Smooth muscle cell of the brain vasculature (primary cell): ENCODE measurements at regions not wholly inside any gene's neighbourhood (a gene's known extent, or its start where the extent isn't known, plus 50 kb on each side); places are given as distances from the start of the nearest gene placed in this dataset.

ENCODE experiments used
- DNase-seq: peaks from one replicate; pipeline ENCODE4 v3.0.0-alpha.2; 2012; ENCODE audit warnings: low read depth, low spot score

DNA sequence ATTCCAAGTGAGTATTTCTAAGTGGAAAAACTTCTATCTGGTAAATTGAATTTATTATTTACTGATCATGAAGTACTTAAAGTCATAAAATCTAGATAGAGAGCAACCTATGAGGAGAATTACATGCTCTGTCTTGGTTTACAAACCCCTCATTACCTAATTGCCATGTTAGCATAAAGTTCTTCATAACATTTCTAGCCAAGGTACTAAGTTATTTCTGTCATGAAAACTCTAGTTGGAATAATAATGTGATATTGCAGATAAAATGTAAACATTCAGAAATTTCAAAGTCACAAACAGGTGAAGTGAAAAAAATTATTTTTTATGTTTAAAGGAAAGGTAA is 228.6 kb downstream of the TTLL7 start:
- DNase-seq, result no peak

GRCh38 chr1:83769594-83770318 is 229.2 kb downstream of the TTLL7 start:
- no peak for DNase-seq

DNA sequence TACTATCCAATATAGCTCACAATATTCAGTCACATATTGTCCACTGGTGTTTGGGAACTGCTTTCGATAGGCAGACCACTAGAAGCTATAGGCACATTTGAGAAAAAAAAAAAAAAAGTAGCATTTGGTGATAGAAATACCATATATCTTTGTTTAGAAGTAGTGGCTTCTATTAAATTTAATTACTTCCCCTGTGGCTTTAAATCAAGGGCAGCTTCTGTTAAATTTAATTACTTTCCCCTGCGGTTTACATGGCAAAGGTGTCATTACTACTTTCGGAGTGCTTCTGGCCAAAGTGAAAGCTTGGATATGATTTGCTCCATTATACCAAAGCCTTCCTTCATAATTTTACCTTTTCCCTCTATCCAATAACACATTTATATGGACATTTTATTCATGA is 229.9 kb downstream of the TTLL7 start:
- DNase-seq, result no peak

DNA sequence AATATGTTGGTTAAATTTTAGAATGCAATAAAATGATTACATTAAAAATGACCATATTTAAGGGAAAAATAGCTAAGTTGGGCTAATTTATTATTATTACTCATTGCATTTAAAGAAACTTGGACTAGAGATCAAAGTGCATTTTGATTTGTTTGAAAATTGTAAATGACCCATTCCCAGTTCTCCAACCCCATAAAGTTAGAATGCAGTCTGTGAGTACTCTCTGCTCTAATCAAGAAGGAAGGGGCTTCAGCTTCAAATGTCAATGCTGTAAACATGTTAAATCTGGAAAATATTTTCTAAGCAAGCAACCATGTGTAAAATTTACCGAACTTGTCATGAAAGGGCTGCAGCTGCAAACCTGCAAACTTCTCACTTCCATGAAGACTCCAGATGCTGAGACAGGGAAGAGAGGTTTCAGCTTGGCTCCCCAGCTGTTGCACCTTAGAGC is 232.7 kb downstream of the TTLL7 start:
- DNase-seq, result no peak

GRCh38 chr1:83765125-83765524 is 233.8 kb downstream of the TTLL7 start:
- no peak for DNase-seq

GRCh38 chr1:83764209-83764608 is 234.7 kb downstream of the TTLL7 start:
- DNase-seq, result no peak

GRCh38 chr1:83763361-83764095 is 235.4 kb downstream of the TTLL7 start:
- DNase-seq, result no peak

DNA sequence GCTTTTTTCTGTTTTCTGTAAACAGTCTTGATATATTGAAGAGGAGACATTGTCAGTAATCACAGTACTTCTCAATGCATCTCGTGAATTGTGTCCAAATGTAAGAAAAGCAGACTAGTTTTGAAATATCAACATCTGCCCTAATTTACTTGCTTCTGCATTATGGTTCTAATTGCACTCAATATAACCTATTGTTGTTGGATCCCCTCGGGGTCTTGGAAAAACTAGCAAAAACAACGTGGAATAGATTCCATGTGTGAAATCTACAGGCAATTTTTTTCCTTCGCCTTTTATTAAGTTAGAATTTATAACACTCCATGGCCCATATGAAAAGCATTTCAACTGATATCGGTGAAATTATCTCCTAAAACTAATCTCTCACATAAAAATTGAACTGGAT is 236.5 kb downstream of the TTLL7 start:
- no peak for DNase-seq

GRCh38 chr1:83762039-83762365 is 236.9 kb downstream of the TTLL7 start:
- DNase-seq, result no peak

DNA sequence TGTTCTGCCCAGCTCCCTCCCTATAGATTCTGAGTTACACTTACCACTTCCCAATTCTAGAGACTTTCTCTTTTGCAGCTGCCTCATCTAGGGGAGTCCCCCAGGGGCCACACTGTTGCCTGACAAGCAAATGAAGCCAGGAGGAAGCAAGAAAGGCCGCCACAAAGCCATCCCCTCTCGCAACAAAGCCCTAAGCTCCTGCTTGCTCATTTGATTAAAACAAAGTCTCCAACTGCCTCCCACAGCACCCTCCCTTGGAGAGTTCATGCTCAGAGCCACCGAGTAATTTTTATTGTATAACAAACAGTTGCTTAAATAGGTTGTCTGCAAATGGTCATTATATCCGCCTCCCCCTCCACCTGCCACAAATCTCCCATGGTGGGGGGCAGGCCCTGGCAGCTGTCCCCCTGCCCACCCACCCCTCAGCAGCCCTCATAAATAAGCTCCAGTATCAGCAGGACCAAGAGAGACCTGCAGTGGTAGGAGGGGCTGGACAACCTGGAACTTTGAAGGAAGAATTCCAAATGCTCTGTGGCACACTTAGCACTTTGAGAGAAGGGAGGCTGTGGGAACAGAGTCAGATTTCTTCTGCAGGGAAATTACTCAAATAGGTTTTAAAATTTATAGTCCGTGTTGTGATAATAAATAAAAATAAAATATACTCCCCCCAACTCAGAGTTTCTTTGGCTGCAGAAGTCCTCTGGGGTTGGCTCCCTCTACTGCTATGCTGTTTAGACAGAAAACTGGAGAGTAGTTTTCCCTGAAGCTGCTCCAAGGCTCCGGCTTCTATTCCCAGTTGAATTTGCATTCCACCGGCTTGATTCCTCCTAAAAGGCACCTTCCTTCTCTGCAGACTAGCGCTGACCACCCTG is 237.5 kb downstream of the TTLL7 start:
- DNase-seq, result no peak

DNA sequence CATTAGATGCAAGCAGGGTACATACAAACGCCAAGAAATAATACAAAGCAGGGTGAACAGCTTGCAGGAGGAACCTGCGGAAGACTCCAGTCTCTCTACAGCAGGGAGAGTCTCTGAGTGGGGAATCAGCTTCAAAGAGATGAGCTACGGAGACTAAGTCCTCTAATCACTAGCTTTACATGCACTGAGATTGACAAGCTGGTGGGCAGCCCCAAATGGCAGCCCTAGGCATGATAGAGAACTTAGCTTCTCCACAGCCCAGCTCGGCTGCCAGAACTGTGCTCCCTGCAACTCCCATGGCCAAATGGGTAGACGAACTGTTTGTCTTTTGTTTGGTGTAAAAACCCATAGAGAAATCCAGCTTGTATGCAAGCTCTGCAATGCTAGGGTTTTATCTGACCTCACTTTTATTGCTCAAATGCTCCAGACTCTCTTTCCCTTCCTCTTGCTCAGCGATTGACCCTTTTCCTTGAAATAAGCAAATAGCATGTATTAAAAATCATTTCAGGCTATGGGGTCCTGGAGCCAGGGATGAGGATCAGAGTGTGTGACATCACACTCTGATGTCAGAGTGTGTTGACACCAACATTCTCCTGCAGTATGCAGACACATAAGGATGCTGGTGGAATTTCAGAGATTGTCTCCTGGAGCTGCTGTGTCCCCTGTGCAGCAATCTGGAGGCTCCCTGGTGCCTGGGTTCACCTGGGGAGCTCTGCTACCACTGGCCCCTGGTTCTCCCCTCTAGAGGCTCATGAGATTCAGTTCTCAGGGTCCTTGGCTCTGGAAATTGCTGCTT is 238.5 kb downstream of the TTLL7 start:
- no peak for DNase-seq

GRCh38 chr1:83756984-83757717 is 241.8 kb downstream of the TTLL7 start:
- no peak for DNase-seq

DNA sequence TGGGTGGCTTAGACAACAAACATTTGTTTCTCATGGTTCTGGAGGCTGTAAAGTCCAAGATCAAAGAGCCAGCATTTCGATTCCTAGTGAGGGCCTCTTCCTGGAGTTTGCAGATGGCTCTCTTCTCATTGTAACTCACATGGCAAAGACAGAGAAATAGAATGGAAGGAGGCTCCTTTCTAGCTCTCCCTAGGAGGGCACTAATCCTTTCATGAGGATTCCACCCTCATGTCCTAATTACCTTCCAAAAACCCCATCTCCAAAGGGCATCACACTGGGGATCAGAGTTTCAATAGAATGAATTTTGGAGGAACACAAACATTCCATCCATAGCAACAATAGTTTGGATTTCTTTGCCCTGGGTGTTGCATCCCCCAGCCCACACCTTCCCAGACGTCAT is 247.3 kb downstream of the TTLL7 start:
- DNase-seq, result no peak

GRCh38 chr1:83750201-83750600 is 248.7 kb downstream of the TTLL7 start:
- DNase-seq, result no peak

DNA sequence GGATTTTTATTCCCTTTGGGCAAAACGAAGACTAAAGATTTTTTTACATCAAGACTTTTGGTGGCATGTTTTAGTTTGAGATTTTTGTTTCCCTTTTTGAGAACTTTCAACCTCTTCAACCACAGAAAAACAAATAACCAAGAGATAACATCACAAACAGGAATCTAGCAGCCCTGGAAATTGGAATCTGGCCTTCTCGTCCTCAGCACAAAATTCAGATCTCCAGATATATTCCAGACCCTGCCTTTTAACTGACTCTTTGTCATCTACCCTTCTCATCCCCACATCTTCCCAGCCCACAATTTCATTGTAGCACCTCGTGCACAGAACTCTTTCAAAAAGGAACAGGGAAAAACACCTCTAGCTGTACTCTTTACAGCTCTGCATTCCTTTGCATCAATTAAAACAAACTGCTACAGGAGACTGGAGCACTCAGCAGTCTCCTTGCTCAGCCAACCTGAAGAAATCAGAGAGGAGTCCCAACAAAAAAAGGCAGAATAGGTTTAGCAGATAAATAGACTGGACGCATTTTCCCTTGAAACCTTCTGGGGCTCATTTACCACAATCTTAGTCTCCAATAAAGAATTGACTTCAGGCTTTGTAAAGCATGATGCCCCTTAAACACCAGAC is 251.0 kb downstream of the TTLL7 start:
- DNase-seq, result no peak

DNA sequence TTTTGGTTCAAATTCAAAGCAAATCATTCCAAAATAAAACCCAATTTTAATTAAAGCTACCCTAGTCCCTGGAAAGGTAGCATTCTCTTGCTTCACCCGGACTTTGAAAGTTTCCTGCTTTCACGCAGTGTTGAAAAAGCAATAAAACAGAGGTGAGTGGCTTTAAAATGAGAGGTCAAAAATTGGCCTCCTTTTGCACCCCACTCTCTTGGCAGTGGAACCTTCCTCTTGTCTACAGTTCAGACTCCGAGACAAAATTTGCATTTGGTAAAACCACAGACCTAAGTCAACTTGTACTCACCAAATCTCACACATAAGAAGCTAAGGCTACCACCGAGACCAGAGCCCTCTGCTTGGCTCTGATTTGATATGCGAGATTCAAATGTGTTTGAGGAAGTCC is 252.7 kb downstream of the TTLL7 start:
- no peak for DNase-seq

- no peak for DNase-seq
Measured at GRCh38 chr1:83742446-83742845, 256.5 kb downstream of the TTLL7 start.

- DNase-seq, result no peak
Measured at GRCh38 chr1:83741770-83742169, 257.2 kb downstream of the TTLL7 start.

- no peak for DNase-seq
Measured at GRCh38 chr1:83741348-83741747, 257.6 kb downstream of the TTLL7 start.

GRCh38 chr1:83735526-83735925 is 263.4 kb downstream of the TTLL7 start:
- no peak for DNase-seq

DNA sequence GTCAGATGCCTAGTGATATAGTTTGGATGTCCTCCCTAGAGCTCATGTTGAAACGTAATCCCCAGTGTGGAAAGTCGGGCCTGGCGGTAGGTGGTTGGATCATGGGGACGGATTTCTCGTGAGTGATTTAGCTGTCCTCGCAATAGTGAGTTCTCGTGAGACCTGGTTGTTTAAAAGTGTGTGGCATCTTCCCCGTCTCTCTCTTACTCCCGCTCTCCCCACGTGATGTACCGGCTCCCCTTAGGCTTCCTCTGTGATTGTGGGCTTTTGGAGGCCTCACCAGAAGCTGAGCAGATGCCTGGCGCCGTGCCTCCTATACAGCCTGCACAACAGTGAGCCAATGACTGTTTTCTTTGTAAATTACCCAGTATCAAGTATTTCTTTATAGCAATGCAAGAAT is 264.5 kb downstream of the TTLL7 start:
- no peak for DNase-seq
